HepG2 (cell line): ENCODE measurements at regions not wholly inside any gene's neighbourhood (a gene's known extent, or its start where the extent isn't known, plus 50 kb on each side); places are given as distances from the start of the nearest gene placed in this dataset.

ENCODE experiments used
- FOXM1 ChIP-seq: sonication (generic); formaldehyde crosslinking; IDR thresholded peaks from 2 replicates; pipeline ENCODE4 v1.5.0; 2020; ENCODE audit warnings: missing genetic modification reagents
- HNF4G ChIP-seq, 2 experiments: sonication (generic) in 1 of 2; formaldehyde crosslinking in 1 of 2; IDR thresholded peaks; 2 replicates each; pipeline versions ENCODE4 v1.4.0 to v1.6.1; 2011 to 2020; ENCODE audit warnings: borderline replicate concordance in 2 of 2, low read depth in 2 of 2, mild to moderate bottlenecking in 2 of 2, low read length in 1 of 2, missing genetic modification reagents in 1 of 2, moderate library complexity in 1 of 2
- NR2F6 ChIP-seq, 2 experiments: IDR thresholded peaks; 2 replicates each; pipeline ENCODE4 v1.6.1; 2016; ENCODE audit warnings: antibody characterized with exemption in 1 of 2, mild to moderate bottlenecking in 1 of 2
- RARA ChIP-seq: IDR thresholded peaks from 2 replicates; pipeline ENCODE4 v1.6.1; 2016; ENCODE audit warnings: missing genetic modification reagents, missing compliant biosample characterization
- SOX5 ChIP-seq: IDR thresholded peaks from 2 replicates; pipeline ENCODE4 v1.6.1; 2016; ENCODE audit warnings: borderline replicate concordance
- STAG1 ChIP-seq: sonication (generic); formaldehyde crosslinking; IDR thresholded peaks from 2 replicates; pipeline ENCODE4 v1.4.0; 2020; ENCODE audit warnings: missing genetic modification reagents
- THYN1 ChIP-seq: sonication (generic); formaldehyde crosslinking; IDR thresholded peaks from 2 replicates; pipeline ENCODE4 v1.8.1; 2023; ENCODE audit warnings: low read depth, mild to moderate bottlenecking, moderate library complexity, missing genetic modification reagents, borderline replicate concordance
- ZNF124 ChIP-seq: sonication (generic); formaldehyde crosslinking; IDR thresholded peaks from 2 replicates; pipeline ENCODE4 v1.4.0; 2020; ENCODE audit warnings: missing genetic modification reagents
- ZNF432 ChIP-seq: sonication (generic); formaldehyde crosslinking; IDR thresholded peaks from 2 replicates; pipeline ENCODE4 v1.5.0; 2020; ENCODE audit warnings: missing genetic modification reagents, mild to moderate bottlenecking, borderline replicate concordance
- ZNF644 ChIP-seq: IDR thresholded peaks from 2 replicates; pipeline ENCODE4 v1.6.1; 2016; ENCODE audit warnings: low read depth
- TF ChIP-seq, protein P1 (sequence below): sonication (generic); formaldehyde crosslinking; IDR thresholded peaks from 2 replicates; pipeline ENCODE4 v1.4.0; 2020; ENCODE audit warnings: missing genetic modification reagents
- TF ChIP-seq, protein P2 (sequence below): IDR thresholded peaks from 2 replicates; pipeline ENCODE4 v1.4.0; 2020; ENCODE audit warnings: mild to moderate bottlenecking, missing genetic modification reagents
- TF ChIP-seq, protein P3 (sequence below): sonication (generic); formaldehyde crosslinking; IDR thresholded peaks from 2 replicates; pipeline ENCODE4 v1.5.0; 2020; ENCODE audit warnings: missing genetic modification reagents
- TF ChIP-seq, protein P4 (sequence below): sonication (generic); formaldehyde crosslinking; IDR thresholded peaks from 2 replicates; pipeline ENCODE4 v1.4.0; 2020; ENCODE audit warnings: missing genetic modification reagents
- TF ChIP-seq, protein P5 (sequence below): sonication (generic); formaldehyde crosslinking; IDR thresholded peaks from 2 replicates; pipeline ENCODE4 v1.4.0; 2020; ENCODE audit warnings: mild to moderate bottlenecking, missing genetic modification reagents
- TF ChIP-seq, protein P6 (sequence below): IDR thresholded peaks from 2 replicates; pipeline ENCODE4 v1.6.1; 2016; ENCODE audit warnings: mild to moderate bottlenecking

DNA sequence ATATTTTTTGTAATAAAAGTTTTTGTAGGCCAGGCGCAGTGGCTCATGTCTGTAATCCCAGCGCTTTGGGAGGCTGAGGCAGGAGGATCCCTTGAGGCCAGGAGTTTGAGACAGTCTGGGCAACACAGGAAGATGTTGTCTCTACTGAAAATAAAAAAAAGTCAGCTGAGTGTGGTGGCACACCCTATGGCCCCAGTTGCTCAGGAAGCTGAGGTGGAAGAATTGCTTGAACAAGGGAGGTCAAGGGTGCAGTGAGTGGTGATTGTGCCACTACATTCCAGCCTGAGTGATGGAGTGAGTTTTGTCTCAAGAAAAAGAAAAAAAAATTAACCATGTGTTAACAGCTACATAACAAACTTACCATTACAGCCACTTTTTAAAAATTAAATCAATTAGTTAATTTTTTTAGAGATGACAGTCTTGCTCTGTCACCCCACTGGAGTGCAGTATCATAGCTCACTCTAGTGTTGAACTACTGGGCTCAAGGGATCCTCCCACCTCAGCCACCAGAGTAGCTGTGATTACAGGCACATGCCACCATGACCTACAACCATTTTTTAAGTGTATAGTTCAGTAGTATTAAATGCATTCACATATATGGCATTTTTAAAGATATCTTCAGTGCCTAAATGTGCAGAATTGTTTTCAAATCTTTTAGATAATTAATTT, 67.2 kb upstream of the ACYP2 start (continued):
- TF ChIP-seq, protein P1, sequence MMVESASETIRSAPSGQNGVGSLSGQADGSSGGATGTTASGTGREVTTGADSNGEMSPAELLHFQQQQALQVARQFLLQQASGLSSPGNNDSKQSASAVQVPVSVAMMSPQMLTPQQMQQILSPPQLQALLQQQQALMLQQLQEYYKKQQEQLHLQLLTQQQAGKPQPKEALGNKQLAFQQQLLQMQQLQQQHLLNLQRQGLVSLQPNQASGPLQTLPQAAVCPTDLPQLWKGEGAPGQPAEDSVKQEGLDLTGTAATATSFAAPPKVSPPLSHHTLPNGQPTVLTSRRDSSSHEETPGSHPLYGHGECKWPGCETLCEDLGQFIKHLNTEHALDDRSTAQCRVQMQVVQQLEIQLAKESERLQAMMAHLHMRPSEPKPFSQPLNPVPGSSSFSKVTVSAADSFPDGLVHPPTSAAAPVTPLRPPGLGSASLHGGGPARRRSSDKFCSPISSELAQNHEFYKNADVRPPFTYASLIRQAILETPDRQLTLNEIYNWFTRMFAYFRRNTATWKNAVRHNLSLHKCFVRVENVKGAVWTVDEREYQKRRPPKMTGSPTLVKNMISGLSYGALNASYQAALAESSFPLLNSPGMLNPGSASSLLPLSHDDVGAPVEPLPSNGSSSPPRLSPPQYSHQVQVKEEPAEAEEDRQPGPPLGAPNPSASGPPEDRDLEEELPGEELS (CRISPR knock-in tag): 0 out of 2 replicates have a peak, but pooled peaks have one; percentile 21
- 0 out of 2 replicates have a peak, but pooled peaks have one; percentile 18 for TF ChIP-seq RARA (CRISPR knock-in tag)
- 0 out of 2 replicates have a peak, but pooled peaks have one; percentile 29 for TF ChIP-seq NR2F6 (IDR thresholded peaks at IDR 0.05)
- peak; percentile 34; the same call in 1 of the 2 replicates for TF ChIP-seq NR2F6 (CRISPR knock-in tag; IDR thresholded peaks at IDR 0.05)
- TF ChIP-seq, protein P2, sequence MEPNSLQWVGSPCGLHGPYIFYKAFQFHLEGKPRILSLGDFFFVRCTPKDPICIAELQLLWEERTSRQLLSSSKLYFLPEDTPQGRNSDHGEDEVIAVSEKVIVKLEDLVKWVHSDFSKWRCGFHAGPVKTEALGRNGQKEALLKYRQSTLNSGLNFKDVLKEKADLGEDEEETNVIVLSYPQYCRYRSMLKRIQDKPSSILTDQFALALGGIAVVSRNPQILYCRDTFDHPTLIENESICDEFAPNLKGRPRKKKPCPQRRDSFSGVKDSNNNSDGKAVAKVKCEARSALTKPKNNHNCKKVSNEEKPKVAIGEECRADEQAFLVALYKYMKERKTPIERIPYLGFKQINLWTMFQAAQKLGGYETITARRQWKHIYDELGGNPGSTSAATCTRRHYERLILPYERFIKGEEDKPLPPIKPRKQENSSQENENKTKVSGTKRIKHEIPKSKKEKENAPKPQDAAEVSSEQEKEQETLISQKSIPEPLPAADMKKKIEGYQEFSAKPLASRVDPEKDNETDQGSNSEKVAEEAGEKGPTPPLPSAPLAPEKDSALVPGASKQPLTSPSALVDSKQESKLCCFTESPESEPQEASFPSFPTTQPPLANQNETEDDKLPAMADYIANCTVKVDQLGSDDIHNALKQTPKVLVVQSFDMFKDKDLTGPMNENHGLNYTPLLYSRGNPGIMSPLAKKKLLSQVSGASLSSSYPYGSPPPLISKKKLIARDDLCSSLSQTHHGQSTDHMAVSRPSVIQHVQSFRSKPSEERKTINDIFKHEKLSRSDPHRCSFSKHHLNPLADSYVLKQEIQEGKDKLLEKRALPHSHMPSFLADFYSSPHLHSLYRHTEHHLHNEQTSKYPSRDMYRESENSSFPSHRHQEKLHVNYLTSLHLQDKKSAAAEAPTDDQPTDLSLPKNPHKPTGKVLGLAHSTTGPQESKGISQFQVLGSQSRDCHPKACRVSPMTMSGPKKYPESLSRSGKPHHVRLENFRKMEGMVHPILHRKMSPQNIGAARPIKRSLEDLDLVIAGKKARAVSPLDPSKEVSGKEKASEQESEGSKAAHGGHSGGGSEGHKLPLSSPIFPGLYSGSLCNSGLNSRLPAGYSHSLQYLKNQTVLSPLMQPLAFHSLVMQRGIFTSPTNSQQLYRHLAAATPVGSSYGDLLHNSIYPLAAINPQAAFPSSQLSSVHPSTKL (CRISPR knock-in tag): 0 out of 2 replicates have a peak, but pooled peaks have one; percentile 30
- no peak for TF ChIP-seq ZNF124
- TF ChIP-seq, protein P3, sequence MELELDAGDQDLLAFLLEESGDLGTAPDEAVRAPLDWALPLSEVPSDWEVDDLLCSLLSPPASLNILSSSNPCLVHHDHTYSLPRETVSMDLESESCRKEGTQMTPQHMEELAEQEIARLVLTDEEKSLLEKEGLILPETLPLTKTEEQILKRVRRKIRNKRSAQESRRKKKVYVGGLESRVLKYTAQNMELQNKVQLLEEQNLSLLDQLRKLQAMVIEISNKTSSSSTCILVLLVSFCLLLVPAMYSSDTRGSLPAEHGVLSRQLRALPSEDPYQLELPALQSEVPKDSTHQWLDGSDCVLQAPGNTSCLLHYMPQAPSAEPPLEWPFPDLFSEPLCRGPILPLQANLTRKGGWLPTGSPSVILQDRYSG (CRISPR knock-in tag): no peak
- no peak for TF ChIP-seq SOX5
- TF ChIP-seq ZNF644 (CRISPR knock-in tag): 0 out of 2 replicates have a peak, but pooled peaks have one; percentile 24
- TF ChIP-seq, protein P4, sequence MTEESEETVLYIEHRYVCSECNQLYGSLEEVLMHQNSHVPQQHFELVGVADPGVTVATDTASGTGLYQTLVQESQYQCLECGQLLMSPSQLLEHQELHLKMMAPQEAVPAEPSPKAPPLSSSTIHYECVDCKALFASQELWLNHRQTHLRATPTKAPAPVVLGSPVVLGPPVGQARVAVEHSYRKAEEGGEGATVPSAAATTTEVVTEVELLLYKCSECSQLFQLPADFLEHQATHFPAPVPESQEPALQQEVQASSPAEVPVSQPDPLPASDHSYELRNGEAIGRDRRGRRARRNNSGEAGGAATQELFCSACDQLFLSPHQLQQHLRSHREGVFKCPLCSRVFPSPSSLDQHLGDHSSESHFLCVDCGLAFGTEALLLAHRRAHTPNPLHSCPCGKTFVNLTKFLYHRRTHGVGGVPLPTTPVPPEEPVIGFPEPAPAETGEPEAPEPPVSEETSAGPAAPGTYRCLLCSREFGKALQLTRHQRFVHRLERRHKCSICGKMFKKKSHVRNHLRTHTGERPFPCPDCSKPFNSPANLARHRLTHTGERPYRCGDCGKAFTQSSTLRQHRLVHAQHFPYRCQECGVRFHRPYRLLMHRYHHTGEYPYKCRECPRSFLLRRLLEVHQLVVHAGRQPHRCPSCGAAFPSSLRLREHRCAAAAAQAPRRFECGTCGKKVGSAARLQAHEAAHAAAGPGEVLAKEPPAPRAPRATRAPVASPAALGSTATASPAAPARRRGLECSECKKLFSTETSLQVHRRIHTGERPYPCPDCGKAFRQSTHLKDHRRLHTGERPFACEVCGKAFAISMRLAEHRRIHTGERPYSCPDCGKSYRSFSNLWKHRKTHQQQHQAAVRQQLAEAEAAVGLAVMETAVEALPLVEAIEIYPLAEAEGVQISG (CRISPR knock-in tag): no peak
- no peak for TF ChIP-seq FOXM1 (CRISPR knock-in tag)
- TF ChIP-seq THYN1: no peak
- TF ChIP-seq STAG1 (CRISPR knock-in tag): peak; percentile 49
- no peak for TF ChIP-seq ZNF432 (CRISPR knock-in tag)
- no peak for TF ChIP-seq HNF4G (IDR thresholded peaks at IDR 0.05; ENCODE audit: borderline replicate concordance, low read depth, low read length)
- no peak for TF ChIP-seq HNF4G (CRISPR knock-in tag; IDR thresholded peaks at IDR 0.05; ENCODE audit: borderline replicate concordance, low read depth)
- TF ChIP-seq, protein P5, sequence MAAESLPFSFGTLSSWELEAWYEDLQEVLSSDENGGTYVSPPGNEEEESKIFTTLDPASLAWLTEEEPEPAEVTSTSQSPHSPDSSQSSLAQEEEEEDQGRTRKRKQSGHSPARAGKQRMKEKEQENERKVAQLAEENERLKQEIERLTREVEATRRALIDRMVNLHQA: no peak
- TF ChIP-seq, protein P6, sequence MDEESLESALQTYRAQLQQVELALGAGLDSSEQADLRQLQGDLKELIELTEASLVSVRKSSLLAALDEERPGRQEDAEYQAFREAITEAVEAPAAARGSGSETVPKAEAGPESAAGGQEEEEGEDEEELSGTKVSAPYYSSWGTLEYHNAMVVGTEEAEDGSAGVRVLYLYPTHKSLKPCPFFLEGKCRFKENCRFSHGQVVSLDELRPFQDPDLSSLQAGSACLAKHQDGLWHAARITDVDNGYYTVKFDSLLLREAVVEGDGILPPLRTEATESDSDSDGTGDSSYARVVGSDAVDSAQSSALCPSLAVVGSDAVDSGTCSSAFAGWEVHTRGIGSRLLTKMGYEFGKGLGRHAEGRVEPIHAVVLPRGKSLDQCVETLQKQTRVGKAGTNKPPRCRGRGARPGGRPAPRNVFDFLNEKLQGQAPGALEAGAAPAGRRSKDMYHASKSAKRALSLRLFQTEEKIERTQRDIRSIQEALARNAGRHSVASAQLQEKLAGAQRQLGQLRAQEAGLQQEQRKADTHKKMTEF (CRISPR knock-in tag): 0 out of 2 replicates have a peak, but pooled peaks have one; percentile 16
